ENCODE measurements at regions not wholly inside any gene's neighbourhood (a gene's known extent, or its start where the extent isn't known, plus 50 kb on each side); places are given as distances from the start of the nearest gene placed in this dataset.

DNA sequence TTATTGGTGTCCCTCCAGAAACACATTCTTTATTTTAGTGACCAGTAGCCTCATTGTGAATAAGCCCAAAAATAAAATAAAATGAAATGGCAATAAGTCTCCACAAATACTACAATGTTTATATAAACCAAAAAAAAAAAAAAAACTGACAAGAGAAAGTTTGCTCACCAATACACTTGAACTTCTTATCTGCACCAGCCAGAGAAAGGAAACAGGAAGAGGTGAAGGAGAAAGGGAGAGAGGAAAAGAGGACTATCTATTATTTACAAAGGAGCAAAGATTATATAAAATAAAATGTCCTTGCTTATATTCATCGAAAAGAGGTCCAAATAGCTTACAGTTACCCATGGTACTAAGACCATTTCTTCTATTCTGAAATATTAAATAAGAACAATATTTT, 176.4 kb upstream of the CCNG1 start:
- TF ChIP-seq, protein P1, sequence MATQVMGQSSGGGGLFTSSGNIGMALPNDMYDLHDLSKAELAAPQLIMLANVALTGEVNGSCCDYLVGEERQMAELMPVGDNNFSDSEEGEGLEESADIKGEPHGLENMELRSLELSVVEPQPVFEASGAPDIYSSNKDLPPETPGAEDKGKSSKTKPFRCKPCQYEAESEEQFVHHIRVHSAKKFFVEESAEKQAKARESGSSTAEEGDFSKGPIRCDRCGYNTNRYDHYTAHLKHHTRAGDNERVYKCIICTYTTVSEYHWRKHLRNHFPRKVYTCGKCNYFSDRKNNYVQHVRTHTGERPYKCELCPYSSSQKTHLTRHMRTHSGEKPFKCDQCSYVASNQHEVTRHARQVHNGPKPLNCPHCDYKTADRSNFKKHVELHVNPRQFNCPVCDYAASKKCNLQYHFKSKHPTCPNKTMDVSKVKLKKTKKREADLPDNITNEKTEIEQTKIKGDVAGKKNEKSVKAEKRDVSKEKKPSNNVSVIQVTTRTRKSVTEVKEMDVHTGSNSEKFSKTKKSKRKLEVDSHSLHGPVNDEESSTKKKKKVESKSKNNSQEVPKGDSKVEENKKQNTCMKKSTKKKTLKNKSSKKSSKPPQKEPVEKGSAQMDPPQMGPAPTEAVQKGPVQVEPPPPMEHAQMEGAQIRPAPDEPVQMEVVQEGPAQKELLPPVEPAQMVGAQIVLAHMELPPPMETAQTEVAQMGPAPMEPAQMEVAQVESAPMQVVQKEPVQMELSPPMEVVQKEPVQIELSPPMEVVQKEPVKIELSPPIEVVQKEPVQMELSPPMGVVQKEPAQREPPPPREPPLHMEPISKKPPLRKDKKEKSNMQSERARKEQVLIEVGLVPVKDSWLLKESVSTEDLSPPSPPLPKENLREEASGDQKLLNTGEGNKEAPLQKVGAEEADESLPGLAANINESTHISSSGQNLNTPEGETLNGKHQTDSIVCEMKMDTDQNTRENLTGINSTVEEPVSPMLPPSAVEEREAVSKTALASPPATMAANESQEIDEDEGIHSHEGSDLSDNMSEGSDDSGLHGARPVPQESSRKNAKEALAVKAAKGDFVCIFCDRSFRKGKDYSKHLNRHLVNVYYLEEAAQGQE (IDR thresholded peaks at IDR 0.05; ENCODE audit: insufficient read depth in 1 of 2, low read depth in 2 of 2, low read length in 2 of 2) = no peak
- TF ChIP-seq POLR2AphosphoS5 (IDR thresholded peaks at IDR 0.05; ENCODE audit: low read depth, low read length) (no peak), TAF1 (IDR thresholded peaks at IDR 0.05; ENCODE audit: borderline replicate concordance, insufficient read depth, low read length) (no peak), FOXP2 (optimal IDR thresholded peaks at IDR 0.05; ENCODE audit: borderline replicate concordance, extremely low read depth, extremely low read length, insufficient read depth) (no peak), SIN3A (IDR thresholded peaks at IDR 0.05; ENCODE audit: borderline replicate concordance, insufficient read depth, low read length) (no peak)

DNA sequence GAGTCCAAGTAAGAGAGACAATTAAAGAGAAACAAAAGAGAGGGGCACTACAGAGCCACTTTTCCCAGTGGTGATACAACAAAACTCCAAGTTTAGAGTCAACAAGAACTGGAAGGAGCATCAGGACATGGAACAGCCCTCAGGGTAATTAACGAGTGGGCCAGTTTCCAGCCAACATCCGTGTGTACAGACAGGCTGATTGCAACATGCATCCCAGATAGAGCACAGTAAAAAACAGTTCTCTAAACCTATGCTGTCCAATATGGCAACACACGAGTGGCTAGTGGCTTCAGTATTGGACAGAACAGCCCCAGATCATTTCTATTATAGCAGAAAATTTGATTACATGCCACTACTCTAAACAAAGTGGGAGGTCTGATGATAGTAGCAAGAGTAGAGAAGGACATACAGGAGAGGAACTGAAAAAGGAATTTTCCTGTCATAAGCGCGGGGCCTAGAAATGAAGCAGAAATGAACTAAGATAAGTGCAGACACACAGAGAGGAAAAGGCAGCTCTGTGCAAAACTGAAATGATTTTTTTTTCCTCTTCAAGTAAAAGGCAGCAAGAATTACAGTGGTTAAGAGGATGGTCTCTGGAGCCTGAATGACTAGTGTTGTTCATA, 175.6 kb upstream of the CCNG1 start:
- TF ChIP-seq FOXP2 (optimal IDR thresholded peaks at IDR 0.05; ENCODE audit: borderline replicate concordance, extremely low read depth, extremely low read length, insufficient read depth) (no peak), SIN3A (IDR thresholded peaks at IDR 0.05; ENCODE audit: borderline replicate concordance, insufficient read depth, low read length) (no peak), TAF1 (IDR thresholded peaks at IDR 0.05; ENCODE audit: borderline replicate concordance, insufficient read depth, low read length) (no peak), POLR2AphosphoS5 (IDR thresholded peaks at IDR 0.05; ENCODE audit: low read depth, low read length) (no peak)
- TF ChIP-seq, protein P1 (IDR thresholded peaks at IDR 0.05; ENCODE audit: insufficient read depth in 1 of 2, low read depth in 2 of 2, low read length in 2 of 2) = no peak

DNA sequence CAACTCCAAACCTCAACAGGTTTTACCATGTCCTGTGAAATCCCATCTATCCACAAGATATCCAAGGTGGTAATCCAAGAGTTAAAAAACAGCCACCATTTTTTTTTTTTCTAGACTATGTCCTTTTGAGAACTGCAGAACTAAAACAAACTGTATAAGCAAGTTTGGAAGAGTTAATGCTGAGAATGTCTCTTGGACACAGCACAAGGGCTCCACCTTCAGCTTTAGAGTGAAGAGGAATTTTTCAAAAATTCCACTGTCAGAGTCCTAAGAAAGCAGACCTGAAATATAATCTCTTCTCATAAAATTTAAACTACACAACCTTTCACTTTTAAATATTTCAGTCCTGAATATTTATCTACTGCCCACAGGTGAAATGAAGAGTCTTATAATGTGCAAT, 167.8 kb upstream of the CCNG1 start:
- TF ChIP-seq FOXP2 (optimal IDR thresholded peaks at IDR 0.05; ENCODE audit: borderline replicate concordance, extremely low read depth, extremely low read length, insufficient read depth) (no peak), TAF1 (IDR thresholded peaks at IDR 0.05; ENCODE audit: borderline replicate concordance, insufficient read depth, low read length) (no peak), SIN3A (IDR thresholded peaks at IDR 0.05; ENCODE audit: borderline replicate concordance, insufficient read depth, low read length) (no peak), POLR2AphosphoS5 (IDR thresholded peaks at IDR 0.05; ENCODE audit: low read depth, low read length) (no peak)
- TF ChIP-seq, protein P1 (IDR thresholded peaks at IDR 0.05; ENCODE audit: insufficient read depth in 1 of 2, low read depth in 2 of 2, low read length in 2 of 2) = no peak

DNA sequence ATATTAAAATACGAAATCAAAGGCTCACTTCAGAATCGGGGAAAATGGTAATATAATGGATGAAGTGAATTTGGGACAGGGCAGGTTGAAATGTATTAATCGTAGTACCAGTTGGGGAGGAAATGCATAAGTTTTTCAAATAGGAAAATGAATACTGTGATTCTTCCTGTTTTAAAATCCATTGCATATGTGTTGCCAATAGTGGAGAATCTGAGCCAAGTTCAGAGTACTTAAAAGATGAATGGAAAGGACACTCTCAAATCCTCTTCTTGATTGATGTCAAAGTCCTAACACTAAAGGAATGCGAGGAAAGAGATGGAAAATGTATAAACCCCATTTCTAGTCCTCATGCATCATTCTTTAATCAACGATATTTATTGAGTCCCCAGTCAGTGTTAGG, 160.9 kb upstream of the CCNG1 start:
- TF ChIP-seq FOXP2 (optimal IDR thresholded peaks at IDR 0.05; ENCODE audit: borderline replicate concordance, extremely low read depth, extremely low read length, insufficient read depth) (no peak), SIN3A (IDR thresholded peaks at IDR 0.05; ENCODE audit: borderline replicate concordance, insufficient read depth, low read length) (no peak), TAF1 (IDR thresholded peaks at IDR 0.05; ENCODE audit: borderline replicate concordance, insufficient read depth, low read length) (no peak), POLR2AphosphoS5 (IDR thresholded peaks at IDR 0.05; ENCODE audit: low read depth, low read length) (no peak)
- TF ChIP-seq, protein P1 (IDR thresholded peaks at IDR 0.05; ENCODE audit: insufficient read depth in 1 of 2, low read depth in 2 of 2, low read length in 2 of 2) = no peak
